ENCODE measurements at regions not wholly inside any gene's neighbourhood (a gene's known extent, or its start where the extent isn't known, plus 50 kb on each side); places are given as distances from the start of the nearest gene placed in this dataset.

GRCh38 chr4:24168658-24169057, 278.8 kb upstream of the PPARGC1A start:
- TF ChIP-seq, protein P1, sequence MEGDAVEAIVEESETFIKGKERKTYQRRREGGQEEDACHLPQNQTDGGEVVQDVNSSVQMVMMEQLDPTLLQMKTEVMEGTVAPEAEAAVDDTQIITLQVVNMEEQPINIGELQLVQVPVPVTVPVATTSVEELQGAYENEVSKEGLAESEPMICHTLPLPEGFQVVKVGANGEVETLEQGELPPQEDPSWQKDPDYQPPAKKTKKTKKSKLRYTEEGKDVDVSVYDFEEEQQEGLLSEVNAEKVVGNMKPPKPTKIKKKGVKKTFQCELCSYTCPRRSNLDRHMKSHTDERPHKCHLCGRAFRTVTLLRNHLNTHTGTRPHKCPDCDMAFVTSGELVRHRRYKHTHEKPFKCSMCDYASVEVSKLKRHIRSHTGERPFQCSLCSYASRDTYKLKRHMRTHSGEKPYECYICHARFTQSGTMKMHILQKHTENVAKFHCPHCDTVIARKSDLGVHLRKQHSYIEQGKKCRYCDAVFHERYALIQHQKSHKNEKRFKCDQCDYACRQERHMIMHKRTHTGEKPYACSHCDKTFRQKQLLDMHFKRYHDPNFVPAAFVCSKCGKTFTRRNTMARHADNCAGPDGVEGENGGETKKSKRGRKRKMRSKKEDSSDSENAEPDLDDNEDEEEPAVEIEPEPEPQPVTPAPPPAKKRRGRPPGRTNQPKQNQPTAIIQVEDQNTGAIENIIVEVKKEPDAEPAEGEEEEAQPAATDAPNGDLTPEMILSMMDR (IDR thresholded peaks at IDR 0.05) = no peak
- no peak for TF ChIP-seq POLR2AphosphoS5 (IDR thresholded peaks at IDR 0.05)

All from suprapubic skin (tissue), 3 donors.